Dendritic cell treated with granulocyte-macrophage colony-stimulating factor and Interleukin-4, amounts not matched to agents 40 ng/mL and 50 ng/mL, for 4 days (primary cell): ENCODE measurements at regions not wholly inside any gene's neighbourhood (a gene's known extent, or its start where the extent isn't known, plus 50 kb on each side); places are given as distances from the start of the nearest gene placed in this dataset.

ENCODE experiments used
- H3K27ac Mint-ChIP-seq: one replicate; pipeline ENCODE4 v1.8.0; 2022; ENCODE audit warnings: mild to moderate bottlenecking, mixed read lengths
- H3K27me3 Mint-ChIP-seq: one replicate; pipeline ENCODE4 v1.8.0; 2022; ENCODE audit warnings: mild to moderate bottlenecking, mixed read lengths
- H3K36me3 Mint-ChIP-seq: one replicate; pipeline ENCODE4 v1.8.0; 2022; ENCODE audit warnings: low read depth, mixed read lengths
- H3K4me1 Mint-ChIP-seq: one replicate; pipeline ENCODE4 v1.8.0; 2022; ENCODE audit warnings: low read depth, mixed read lengths
- H3K4me3 Mint-ChIP-seq: one replicate; pipeline ENCODE4 v1.8.0; 2022; ENCODE audit warnings: mild to moderate bottlenecking, moderate library complexity, mixed read lengths
- H3K9me3 Mint-ChIP-seq: one replicate; pipeline ENCODE4 v1.8.0; 2022; ENCODE audit warnings: mixed read lengths
- intact Hi-C: fragments of 100-400 bp; cut with micrococcal nuclease; formaldehyde crosslinking; loops from one replicate; pipeline ENCODE4 v1.15.0; 2022

GRCh38 chr2:175404839-175405238 lies 223.3 kb upstream of the ATP5MC3 start:
- no peaks in the 10 kb centered on the region for H3K9me3 Mint-ChIP-seq
- no peaks in the 10 kb centered on the region for H3K36me3 Mint-ChIP-seq
- no peaks in the 10 kb centered on the region for H3K4me1 Mint-ChIP-seq
- no peak overlapping the region for H3K27ac Mint-ChIP-seq
- no peak overlapping the region for H3K4me3 Mint-ChIP-seq
- intact Hi-C loops, result no loop called here
- no peaks in the 10 kb centered on the region for H3K27me3 Mint-ChIP-seq

GRCh38 chr2:175403599-175404221 lies 222.2 kb upstream of the ATP5MC3 start:
- Mint-ChIP-seq H3K36me3 (no peaks in the 10 kb centered on the region), H3K4me1 (no peaks in the 10 kb centered on the region), H3K27me3 (no peaks in the 10 kb centered on the region), H3K27ac (no peak overlapping the region), H3K4me3 (no peak overlapping the region), H3K9me3 (no peaks in the 10 kb centered on the region)
- intact Hi-C loops, result no loop called here

GRCh38 chr2:175402571-175402970 lies 221.1 kb upstream of the ATP5MC3 start:
- no peak overlapping the region for H3K27ac Mint-ChIP-seq
- no peaks in the 10 kb centered on the region for H3K27me3 Mint-ChIP-seq
- intact Hi-C loops, result no loop called here
- H3K4me1 Mint-ChIP-seq, result no peaks in the 10 kb centered on the region
- no peaks in the 10 kb centered on the region for H3K36me3 Mint-ChIP-seq
- no peaks in the 10 kb centered on the region for H3K9me3 Mint-ChIP-seq
- no peak overlapping the region for H3K4me3 Mint-ChIP-seq

GRCh38 chr2:175401956-175402469 lies 220.5 kb upstream of the ATP5MC3 start:
- H3K4me3 Mint-ChIP-seq, result no peak overlapping the region

GRCh38 chr2:175400975-175401374 lies 219.5 kb upstream of the ATP5MC3 start:
- intact Hi-C loops, result no loop called here
- Mint-ChIP-seq H3K27me3 (no peaks in the 10 kb centered on the region), H3K4me3 (no peak overlapping the region), H3K36me3 (no peaks in the 10 kb centered on the region), H3K4me1 (no peaks in the 10 kb centered on the region), H3K27ac (no peak overlapping the region), H3K9me3 (no peaks in the 10 kb centered on the region)

More at GRCh38 chr2:175401956-175402469, 220.5 kb upstream of the ATP5MC3 start:
- Mint-ChIP-seq H3K27me3 (no peaks in the 10 kb centered on the region), H3K27ac (no peak overlapping the region), H3K36me3 (no peaks in the 10 kb centered on the region), H3K9me3 (no peaks in the 10 kb centered on the region), H3K4me1 (no peaks in the 10 kb centered on the region)
- intact Hi-C loops, result no loop called here

GRCh38 chr2:175399326-175399725 lies 217.8 kb upstream of the ATP5MC3 start:
- intact Hi-C loops, result no loop called here

GRCh38 chr2:175398848-175399247 lies 217.3 kb upstream of the ATP5MC3 start:
- intact Hi-C loops, result no loop called here
- Mint-ChIP-seq H3K27ac (no peak overlapping the region), H3K36me3 (no peaks in the 10 kb centered on the region), H3K27me3 (no peaks in the 10 kb centered on the region), H3K4me3 (no peak overlapping the region), H3K9me3 (no peaks in the 10 kb centered on the region), H3K4me1 (no peaks in the 10 kb centered on the region)

More at GRCh38 chr2:175399326-175399725, 217.8 kb upstream of the ATP5MC3 start:
- no peak overlapping the region for H3K27ac Mint-ChIP-seq
- H3K4me3 Mint-ChIP-seq, result no peak overlapping the region
- no peaks in the 10 kb centered on the region for H3K4me1 Mint-ChIP-seq
- no peaks in the 10 kb centered on the region for H3K27me3 Mint-ChIP-seq
- H3K36me3 Mint-ChIP-seq, result no peaks in the 10 kb centered on the region
- no peaks in the 10 kb centered on the region for H3K9me3 Mint-ChIP-seq

GRCh38 chr2:175396696-175397095 lies 215.2 kb upstream of the ATP5MC3 start:
- Mint-ChIP-seq H3K27me3 (no peaks in the 10 kb centered on the region), H3K27ac (no peak overlapping the region), H3K4me1 (no peaks in the 10 kb centered on the region), H3K9me3 (no peaks in the 10 kb centered on the region), H3K4me3 (no peak overlapping the region), H3K36me3 (no peaks in the 10 kb centered on the region)
- intact Hi-C loops, result no loop called here

GRCh38 chr2:175393851-175394250 lies 212.3 kb upstream of the ATP5MC3 start:
- Mint-ChIP-seq H3K27ac (no peak overlapping the region), H3K4me3 (no peak overlapping the region), H3K9me3 (no peaks in the 10 kb centered on the region), H3K4me1 (no peaks in the 10 kb centered on the region), H3K36me3 (no peaks in the 10 kb centered on the region), H3K27me3 (no peaks in the 10 kb centered on the region)
- intact Hi-C loops, result no loop called here

- Mint-ChIP-seq H3K4me1 (no peaks in the 10 kb centered on the region), H3K27ac (no peak overlapping the region), H3K4me3 (no peak overlapping the region), H3K27me3 (no peaks in the 10 kb centered on the region), H3K36me3 (no peaks in the 10 kb centered on the region), H3K9me3 (peaks cover 48% of the 10 kb centered on the region)
- intact Hi-C loops, result no loop called here
Observed at GRCh38 chr2:175383286-175383685, 201.8 kb upstream of the ATP5MC3 start.

GRCh38 chr2:175373729-175374128 lies 192.2 kb upstream of the ATP5MC3 start:
- Mint-ChIP-seq H3K4me3 (no peak overlapping the region), H3K4me1 (peaks cover 22% of the 10 kb centered on the region), H3K9me3 (no peaks in the 10 kb centered on the region), H3K27me3 (no peaks in the 10 kb centered on the region), H3K27ac (peak overlapping the region; percentile 77), H3K36me3 (no peaks in the 10 kb centered on the region)
- intact Hi-C loops, result no loop called here

GRCh38 chr2:175372704-175373701 lies 191.5 kb upstream of the ATP5MC3 start:
- peak overlapping the region; percentile 51 for H3K4me3 Mint-ChIP-seq

GRCh38 chr2:175371378-175371777 lies 189.9 kb upstream of the ATP5MC3 start:
- no peaks in the 10 kb centered on the region for H3K27me3 Mint-ChIP-seq
- no peak overlapping the region for H3K4me3 Mint-ChIP-seq
- H3K4me1 Mint-ChIP-seq, result peaks cover 22% of the 10 kb centered on the region
- no peak overlapping the region for H3K27ac Mint-ChIP-seq
- intact Hi-C loops, result no loop called here
- H3K36me3 Mint-ChIP-seq, result no peaks in the 10 kb centered on the region
- no peaks in the 10 kb centered on the region for H3K9me3 Mint-ChIP-seq

More at GRCh38 chr2:175372704-175373701, 191.5 kb upstream of the ATP5MC3 start:
- H3K4me1 Mint-ChIP-seq, result peaks cover 22% of the 10 kb centered on the region
- H3K27ac Mint-ChIP-seq, result peak overlapping the region; percentile 77
- intact Hi-C loops, result no loop called here
- H3K36me3 Mint-ChIP-seq, result no peaks in the 10 kb centered on the region
- no peaks in the 10 kb centered on the region for H3K9me3 Mint-ChIP-seq
- H3K27me3 Mint-ChIP-seq, result no peaks in the 10 kb centered on the region

- Mint-ChIP-seq H3K27ac (no peak overlapping the region), H3K4me3 (no peak overlapping the region), H3K36me3 (no peaks in the 10 kb centered on the region), H3K4me1 (peaks cover 7% of the 10 kb centered on the region), H3K27me3 (peaks cover 21% of the 10 kb centered on the region), H3K9me3 (no peaks in the 10 kb centered on the region)
- intact Hi-C loops, result loop anchor here (2.0 kb wide), 3 partner anchors 324 to 730 kb away; no protein-coding TSS in a partner anchor
Observed at GRCh38 chr2:175366815-175367214, 185.3 kb upstream of the ATP5MC3 start.
